A673 (cell line): ENCODE measurements at regions not wholly inside any gene's neighbourhood (a gene's known extent, or its start where the extent isn't known, plus 50 kb on each side); places are given as distances from the start of the nearest gene placed in this dataset.

Source experiments
- BruUV-seq: library from RNA; stranded (reverse); fragments of 400-500 nt; replicated peaks from 2 replicates; lab custom pipeline; 2021; lab: Mats Ljungman, UMichigan
- CTCF ChIA-PET: fragments of 300-600 bp; sonication (Branson Sonifier 250); formaldehyde crosslinking; loops from one replicate; lab custom pipeline; 2022; ENCODE audit warnings: antibody characterized with exemption; lab: Charles Lee
- POLR2A ChIA-PET: fragments of 300-600 bp; sonication (Branson Sonifier 250); formaldehyde crosslinking; loops from one replicate; lab custom pipeline; 2022; ENCODE audit warnings: antibody characterized with exemption; ENCODE audit not compliant: low non-redundant PET; lab: Charles Lee
- DNase-seq: peaks from one replicate; pipeline ENCODE4 v3.0.0-alpha.2; 2015; ENCODE audit warnings: low spot score
- H3K27ac ChIP-seq: fragments of 200-600 bp; sonication (generic); 2 replicates; pipeline ENCODE4 v1.5.1; 2016; ENCODE audit warnings: mixed run types, low read depth, mild to moderate bottlenecking, mixed read lengths, antibody characterized with exemption, low read length; ENCODE audit not compliant: poor library complexity, severe bottlenecking
- H3K27me3 ChIP-seq: fragments of 200-600 bp; sonication (generic); replicated peaks from 2 replicates; pipeline ENCODE4 v1.6.1; 2017; ENCODE audit warnings: mixed run types, low read depth, mild to moderate bottlenecking, mixed read lengths, antibody characterized with exemption, low read length; ENCODE audit not compliant: insufficient read depth, poor library complexity
- H3K36me3 ChIP-seq: fragments of 200-600 bp; sonication (generic); 2 replicates; pipeline ENCODE4 v1.6.1; 2016; ENCODE audit warnings: mixed run types, mild to moderate bottlenecking, mixed read lengths, antibody characterized with exemption, low read length; ENCODE audit not compliant: insufficient read depth, poor library complexity, severe bottlenecking
- H3K4me1 ChIP-seq: fragments of 200-600 bp; sonication (generic); 2 replicates; pipeline ENCODE4 v1.6.1; 2017; ENCODE audit warnings: mixed run types, mild to moderate bottlenecking, mixed read lengths, antibody characterized with exemption, low read length; ENCODE audit not compliant: insufficient read depth, poor library complexity, severe bottlenecking
- H3K4me3 ChIP-seq: fragments of 200-600 bp; sonication (generic); 2 replicates; pipeline ENCODE4 v1.5.1; 2016; ENCODE audit warnings: low read depth, mixed run types, mild to moderate bottlenecking, mixed read lengths, low read length; ENCODE audit not compliant: poor library complexity, severe bottlenecking
- H3K9me3 ChIP-seq: fragments of 200-600 bp; sonication (generic); 2 replicates; pipeline ENCODE4 v1.6.1; 2016; ENCODE audit warnings: mixed run types, low read depth, mild to moderate bottlenecking, mixed read lengths, antibody characterized with exemption, low read length; ENCODE audit not compliant: poor library complexity, severe bottlenecking
- CTCF ChIP-seq: fragments of 300-800, 200-600 bp; sonication (generic); conservative IDR thresholded peaks from 2 replicates; pipeline ENCODE4 v1.5.1; 2017; ENCODE audit warnings: low read depth, mild to moderate bottlenecking, antibody characterized with exemption, low read length, moderate library complexity, mixed read lengths
- EZH2 ChIP-seq: fragments of 200-600 bp; sonication (generic); IDR thresholded peaks from 2 replicates; pipeline ENCODE4 v1.6.1; 2017; ENCODE audit warnings: borderline replicate concordance, low read depth, mild to moderate bottlenecking, mixed read lengths, antibody characterized with exemption, low read length; ENCODE audit not compliant: poor library complexity, severe bottlenecking
- intact Hi-C: fragments of 100-400 bp; cut with micrococcal nuclease; formaldehyde crosslinking; loops from one replicate; pipeline ENCODE4 v1.10.0; 2022; ENCODE audit not compliant: unreplicated experiment

- intact Hi-C loops, result no loop called here
- DNase-seq, result no peak
- POLR2A ChIA-PET, result no interaction called here
- Histone ChIP-seq H3K4me1 (no peaks in the 10 kb centered on the region), H3K9me3 (no peaks in the 10 kb centered on the region), H3K27ac (no peak overlapping the region), H3K4me3 (no peak overlapping the region), H3K36me3 (no peaks in the 10 kb centered on the region), H3K27me3 (no peaks in the 10 kb centered on the region)
- no TSS peak for BruUV-seq
- TF ChIP-seq CTCF (no peak), EZH2 (no peak)
- CTCF ChIA-PET, result no interaction called here
Measured at GRCh38 chr2:138979131-138979785, 199.1 kb upstream of the NXPH2 start.

GRCh38 chr2:138974651-138975050 is 194.5 kb upstream of the NXPH2 start:
- no peaks in the 10 kb centered on the region for H3K36me3 ChIP-seq
- no peaks in the 10 kb centered on the region for H3K9me3 ChIP-seq
- no peak overlapping the region for H3K27ac ChIP-seq
- H3K4me3 ChIP-seq, result no peak overlapping the region
- no peak for DNase-seq
- ChIA-PET POLR2A (no interaction called here), CTCF (no interaction called here)
- H3K27me3 ChIP-seq, result no peaks in the 10 kb centered on the region
- BruUV-seq, result no TSS peak
- H3K4me1 ChIP-seq, result no peaks in the 10 kb centered on the region
- intact Hi-C loops, result no loop called here
- TF ChIP-seq CTCF (no peak), EZH2 (no peak)

GRCh38 chr2:138964418-138964817 is 184.2 kb upstream of the NXPH2 start:
- Histone ChIP-seq H3K4me3 (no peak overlapping the region), H3K9me3 (no peaks in the 10 kb centered on the region), H3K4me1 (peaks cover 6% of the 10 kb centered on the region), H3K36me3 (no peaks in the 10 kb centered on the region), H3K27ac (no peak overlapping the region), H3K27me3 (no peaks in the 10 kb centered on the region)
- intact Hi-C loops, result no loop called here
- ChIA-PET POLR2A (no interaction called here), CTCF (no interaction called here)
- no peak for TF ChIP-seq CTCF
- no peak for TF ChIP-seq EZH2
- no TSS peak for BruUV-seq
- no peak for DNase-seq
